ENCODE measurements at regions not wholly inside any gene's neighbourhood (a gene's known extent, or its start where the extent isn't known, plus 50 kb on each side); places are given as distances from the start of the nearest gene placed in this dataset.

DNA sequence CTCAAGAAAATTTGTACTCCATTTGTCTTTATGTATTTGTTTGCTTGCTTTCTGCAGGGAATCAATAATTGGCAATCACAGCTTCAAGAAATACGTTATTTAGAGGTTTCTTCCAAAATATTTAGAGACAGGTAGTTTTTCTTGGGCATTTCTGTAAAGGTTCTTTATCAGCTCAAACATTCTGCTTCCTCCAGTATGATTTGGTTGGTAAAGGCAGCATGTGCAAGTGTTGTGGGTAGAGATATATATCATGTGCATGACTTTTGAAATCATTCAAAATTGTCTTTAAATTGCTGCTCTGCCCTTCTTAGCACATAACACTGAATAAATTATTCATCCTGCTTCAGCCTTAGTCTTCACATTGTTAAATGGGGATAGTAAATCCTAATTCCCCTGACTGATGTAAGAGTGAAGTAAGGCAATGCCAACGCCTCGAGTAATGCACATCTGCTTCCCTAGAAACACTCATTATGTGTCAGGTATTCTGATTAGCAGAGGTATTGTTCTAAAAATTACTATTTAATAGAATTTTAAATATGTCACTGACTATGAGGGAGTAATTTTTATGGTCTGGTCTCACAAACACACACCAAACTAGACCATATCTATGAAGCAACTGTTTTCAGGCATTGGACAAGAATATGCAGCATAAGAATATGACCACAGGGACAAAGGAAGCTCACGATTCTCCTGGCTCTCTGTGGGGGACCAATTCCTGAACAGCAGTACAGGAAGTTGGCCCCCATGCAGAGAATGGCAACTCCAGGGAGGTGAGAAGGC lies 77.3 kb upstream of the AKR1E2 start:
- H3K9me3 Mint-ChIP-seq (ENCODE audit: low read depth) = no peaks in the 10 kb centered on the region
- H3K36me3 Mint-ChIP-seq = no peaks in the 10 kb centered on the region
- no peaks in the 10 kb centered on the region for H3K4me1 Mint-ChIP-seq (ENCODE audit: low read depth)
- no peak overlapping the region for H3K4me3 Mint-ChIP-seq
- H3K27me3 Mint-ChIP-seq = peaks cover 23% of the 10 kb centered on the region
- no peak overlapping the region for H3K27ac Mint-ChIP-seq

- Mint-ChIP-seq H3K9me3 (ENCODE audit: low read depth) (no peaks in the 10 kb centered on the region), H3K27me3 (peaks cover 22% of the 10 kb centered on the region), H3K4me3 (no peak overlapping the region), H3K36me3 (no peaks in the 10 kb centered on the region), H3K4me1 (ENCODE audit: low read depth) (no peaks in the 10 kb centered on the region), H3K27ac (no peak overlapping the region)
Measured at GRCh38 chr10:4742217-4742616, 83.8 kb upstream of the AKR1E2 start.

- H3K9me3 Mint-ChIP-seq (ENCODE audit: low read depth) = no peaks in the 10 kb centered on the region
Measured at GRCh38 chr10:4740471-4740870, 85.5 kb upstream of the AKR1E2 start.

GRCh38 chr10:4736608-4737007 lies 89.4 kb upstream of the AKR1E2 start:
- no peak overlapping the region for H3K4me3 Mint-ChIP-seq
- no peaks in the 10 kb centered on the region for H3K9me3 Mint-ChIP-seq (ENCODE audit: low read depth)
- H3K27ac Mint-ChIP-seq = no peak overlapping the region
- peaks cover 9% of the 10 kb centered on the region for H3K27me3 Mint-ChIP-seq
- H3K36me3 Mint-ChIP-seq = no peaks in the 10 kb centered on the region
- no peaks in the 10 kb centered on the region for H3K4me1 Mint-ChIP-seq (ENCODE audit: low read depth)

More at GRCh38 chr10:4740471-4740870, 85.5 kb upstream of the AKR1E2 start:
- Mint-ChIP-seq H3K27me3 (peaks cover 21% of the 10 kb centered on the region), H3K27ac (no peak overlapping the region), H3K4me3 (no peak overlapping the region), H3K36me3 (no peaks in the 10 kb centered on the region), H3K4me1 (ENCODE audit: low read depth) (no peaks in the 10 kb centered on the region)

GRCh38 chr10:4736183-4736582 lies 89.8 kb upstream of the AKR1E2 start:
- no peaks in the 10 kb centered on the region for H3K9me3 Mint-ChIP-seq (ENCODE audit: low read depth)
- H3K4me3 Mint-ChIP-seq = no peak overlapping the region
- H3K36me3 Mint-ChIP-seq = no peaks in the 10 kb centered on the region
- no peaks in the 10 kb centered on the region for H3K4me1 Mint-ChIP-seq (ENCODE audit: low read depth)
- no peak overlapping the region for H3K27ac Mint-ChIP-seq
- H3K27me3 Mint-ChIP-seq = peaks cover 9% of the 10 kb centered on the region

- H3K4me1 Mint-ChIP-seq (ENCODE audit: low read depth) = no peaks in the 10 kb centered on the region
- H3K4me3 Mint-ChIP-seq = no peak overlapping the region
- H3K36me3 Mint-ChIP-seq = no peaks in the 10 kb centered on the region
- H3K27ac Mint-ChIP-seq = no peak overlapping the region
- H3K27me3 Mint-ChIP-seq = peaks cover 3% of the 10 kb centered on the region
- no peaks in the 10 kb centered on the region for H3K9me3 Mint-ChIP-seq (ENCODE audit: low read depth)
Measured at GRCh38 chr10:4733843-4734224, 92.2 kb upstream of the AKR1E2 start.

DNA sequence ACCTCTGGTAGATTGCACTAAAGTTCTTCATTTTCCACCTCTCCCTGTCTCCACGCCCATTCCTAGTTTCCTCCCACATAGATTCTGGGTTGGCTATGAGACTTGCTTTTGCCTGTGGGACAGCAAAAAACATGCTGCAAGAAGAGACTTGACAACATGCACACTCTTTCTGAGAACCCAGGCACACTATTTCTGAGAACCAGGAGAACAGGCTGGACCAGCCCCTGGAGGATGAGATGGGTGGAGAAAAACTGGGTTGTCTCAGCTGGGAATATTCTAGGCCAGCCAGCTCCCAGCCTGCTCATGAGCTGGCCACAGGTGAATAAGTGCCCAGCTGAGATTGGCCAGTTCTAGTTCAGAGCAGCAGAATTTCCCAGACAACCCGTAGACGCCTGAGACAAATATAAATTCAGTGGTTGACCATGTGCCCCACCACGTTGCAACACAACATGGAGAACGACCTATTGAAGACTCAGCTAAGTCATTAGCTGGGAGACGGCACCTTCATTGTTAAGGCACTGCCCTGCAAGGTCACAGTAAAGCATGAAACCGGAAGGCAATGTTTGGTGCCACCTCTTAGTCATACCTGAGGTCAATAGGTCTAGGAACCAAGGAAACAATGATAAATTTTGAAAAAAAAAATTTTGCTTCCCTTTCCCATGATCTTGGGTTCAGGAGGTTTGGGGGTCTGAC lies 92.7 kb upstream of the AKR1E2 start:
- Mint-ChIP-seq H3K9me3 (ENCODE audit: low read depth) (no peaks in the 10 kb centered on the region), H3K4me3 (no peak overlapping the region), H3K27me3 (peaks cover 1% of the 10 kb centered on the region), H3K36me3 (no peaks in the 10 kb centered on the region), H3K27ac (no peak overlapping the region), H3K4me1 (ENCODE audit: low read depth) (no peaks in the 10 kb centered on the region)

DNA sequence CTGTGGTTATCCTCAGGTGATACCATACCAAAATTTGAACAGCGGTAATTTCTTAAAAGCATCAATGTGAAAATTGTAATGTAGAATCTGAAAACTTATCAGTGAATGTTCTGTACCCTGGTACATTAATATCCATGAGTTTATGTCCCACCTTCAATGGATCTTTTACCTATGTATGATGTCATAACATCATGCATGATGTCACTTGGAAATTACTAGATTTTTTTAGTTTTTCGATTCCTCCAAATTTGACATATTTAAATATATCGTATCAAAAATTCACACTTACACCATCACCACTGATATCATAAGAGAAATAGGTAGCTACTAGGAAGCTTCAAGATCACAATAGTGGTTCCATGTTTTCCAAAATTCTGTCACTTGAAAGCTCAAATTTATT lies 95.0 kb upstream of the AKR1E2 start:
- no peak overlapping the region for H3K4me3 Mint-ChIP-seq
- peaks cover 6% of the 10 kb centered on the region for H3K4me1 Mint-ChIP-seq (ENCODE audit: low read depth)
- H3K27ac Mint-ChIP-seq = no peak overlapping the region
- H3K36me3 Mint-ChIP-seq = no peaks in the 10 kb centered on the region
- H3K27me3 Mint-ChIP-seq = peaks cover 3% of the 10 kb centered on the region
- no peaks in the 10 kb centered on the region for H3K9me3 Mint-ChIP-seq (ENCODE audit: low read depth)

DNA sequence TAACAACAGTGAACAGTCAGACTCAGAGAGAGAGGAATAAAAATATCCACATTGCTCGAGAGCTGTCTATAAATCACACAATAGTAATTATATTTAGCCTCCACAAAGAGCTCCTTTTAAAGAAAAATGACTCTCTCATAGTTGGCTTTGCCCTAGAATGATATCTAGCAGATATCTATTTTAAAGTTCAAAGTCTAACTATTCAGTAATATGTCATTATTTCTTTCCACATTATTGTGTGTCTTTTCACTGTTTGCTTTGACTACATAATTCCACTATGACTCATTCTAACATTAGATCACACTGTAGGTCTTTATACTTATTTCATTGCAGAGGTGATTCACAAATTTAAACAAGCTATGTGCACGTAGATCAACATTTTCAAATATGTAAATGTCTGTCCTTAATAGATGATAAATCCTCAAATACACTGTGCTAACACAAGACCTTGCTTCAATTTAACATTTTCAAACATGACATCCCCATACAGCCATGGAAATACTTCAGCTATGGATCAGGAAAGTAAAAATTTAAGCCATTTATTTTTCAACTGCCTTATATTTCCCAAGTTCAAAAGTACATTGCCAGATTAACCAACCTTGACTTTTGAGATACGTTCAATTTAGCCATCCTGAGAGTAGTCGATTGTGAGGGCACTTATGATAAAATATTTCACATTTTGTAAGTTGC lies 99.9 kb upstream of the AKR1E2 start:
- Mint-ChIP-seq H3K36me3 (no peaks in the 10 kb centered on the region), H3K4me1 (ENCODE audit: low read depth) (peaks cover 7% of the 10 kb centered on the region), H3K9me3 (ENCODE audit: low read depth) (no peaks in the 10 kb centered on the region), H3K27ac (peak overlapping the region; percentile 24), H3K27me3 (peaks cover 2% of the 10 kb centered on the region), H3K4me3 (no peak overlapping the region)

- Mint-ChIP-seq H3K36me3 (no peaks in the 10 kb centered on the region), H3K4me3 (no peak overlapping the region)
Measured at GRCh38 chr10:4723860-4724259, 102.1 kb upstream of the AKR1E2 start.

DNA sequence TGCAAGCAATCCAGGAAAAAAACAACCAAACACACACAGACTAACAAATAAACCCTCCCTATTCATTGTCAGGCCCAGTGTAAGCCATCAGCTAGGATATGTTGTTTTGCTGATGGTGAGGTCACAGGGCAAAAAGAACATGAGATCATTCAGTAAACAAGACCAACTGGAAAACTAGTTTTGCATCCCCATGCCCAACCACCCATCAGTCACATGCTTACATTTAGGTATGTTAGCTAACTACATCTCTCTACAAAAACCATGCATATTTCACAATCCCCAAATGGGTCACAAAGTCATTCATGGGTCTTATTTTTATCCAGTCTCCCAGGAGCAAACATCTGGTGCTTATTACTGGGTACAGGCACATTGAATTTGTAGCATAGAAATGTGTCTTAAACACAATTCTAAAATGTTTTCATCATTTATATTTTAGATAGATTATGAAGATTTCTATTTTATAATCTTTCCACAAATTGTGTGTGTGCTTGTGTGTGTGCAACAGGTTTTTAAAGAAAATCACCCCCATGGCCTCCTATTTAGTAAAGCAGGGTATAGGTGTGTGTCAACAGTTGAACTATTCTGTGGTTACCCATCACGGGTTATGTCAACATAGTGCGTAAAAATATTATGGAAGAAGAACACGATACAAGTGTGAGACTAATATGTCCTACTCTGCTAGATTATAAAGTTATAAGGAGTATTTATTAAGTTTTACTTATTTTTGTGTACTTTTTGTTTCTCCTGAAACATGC lies 103.8 kb upstream of the AKR1E2 start:
- no peak overlapping the region for H3K4me3 Mint-ChIP-seq
- no peaks in the 10 kb centered on the region for H3K36me3 Mint-ChIP-seq
- peaks cover 8% of the 10 kb centered on the region for H3K27me3 Mint-ChIP-seq

More at GRCh38 chr10:4723860-4724259, 102.1 kb upstream of the AKR1E2 start:
- Mint-ChIP-seq H3K9me3 (ENCODE audit: low read depth) (no peaks in the 10 kb centered on the region), H3K27me3 (peaks cover 10% of the 10 kb centered on the region), H3K27ac (no peak overlapping the region), H3K4me1 (ENCODE audit: low read depth) (peaks cover 7% of the 10 kb centered on the region)

DNA sequence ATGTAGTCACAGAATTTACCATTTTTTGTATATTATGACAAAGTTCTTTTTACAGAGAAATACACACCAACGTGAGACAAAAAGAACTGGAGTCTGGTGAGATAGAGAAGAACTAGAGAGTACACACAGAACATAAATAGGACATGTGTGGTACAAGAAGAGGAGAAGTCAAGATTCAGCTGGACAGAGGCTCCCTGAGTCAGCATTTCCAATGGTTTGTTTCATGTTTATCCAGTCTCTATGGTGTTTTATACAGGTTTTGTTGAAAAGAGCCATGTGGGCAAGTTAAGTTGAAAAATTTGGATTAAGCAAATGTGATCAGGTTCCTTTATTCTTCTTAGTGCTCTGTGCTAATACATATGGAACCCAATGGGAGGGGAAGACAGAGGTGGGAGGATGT lies 105.5 kb upstream of the AKR1E2 start:
- H3K9me3 Mint-ChIP-seq (ENCODE audit: low read depth) = no peaks in the 10 kb centered on the region
- H3K4me3 Mint-ChIP-seq = no peak overlapping the region
- peaks cover 10% of the 10 kb centered on the region for H3K27me3 Mint-ChIP-seq
- H3K27ac Mint-ChIP-seq = no peak overlapping the region
- peaks cover 1% of the 10 kb centered on the region for H3K4me1 Mint-ChIP-seq (ENCODE audit: low read depth)
- no peaks in the 10 kb centered on the region for H3K36me3 Mint-ChIP-seq

More for the DNA sequence above, 103.8 kb upstream of the AKR1E2 start:
- H3K4me1 Mint-ChIP-seq (ENCODE audit: low read depth) = peaks cover 5% of the 10 kb centered on the region
- no peak overlapping the region for H3K27ac Mint-ChIP-seq
- H3K9me3 Mint-ChIP-seq (ENCODE audit: low read depth) = no peaks in the 10 kb centered on the region

- H3K27me3 Mint-ChIP-seq = peaks cover 14% of the 10 kb centered on the region
- H3K4me3 Mint-ChIP-seq = no peak overlapping the region
- H3K4me1 Mint-ChIP-seq (ENCODE audit: low read depth) = peaks cover 1% of the 10 kb centered on the region
- H3K9me3 Mint-ChIP-seq (ENCODE audit: low read depth) = no peaks in the 10 kb centered on the region
- H3K36me3 Mint-ChIP-seq = no peaks in the 10 kb centered on the region
- H3K27ac Mint-ChIP-seq = no peak overlapping the region
Measured at GRCh38 chr10:4719671-4720070, 106.3 kb upstream of the AKR1E2 start.

GRCh38 chr10:4719036-4719435 lies 107.0 kb upstream of the AKR1E2 start:
- no peaks in the 10 kb centered on the region for H3K9me3 Mint-ChIP-seq (ENCODE audit: low read depth)

DNA sequence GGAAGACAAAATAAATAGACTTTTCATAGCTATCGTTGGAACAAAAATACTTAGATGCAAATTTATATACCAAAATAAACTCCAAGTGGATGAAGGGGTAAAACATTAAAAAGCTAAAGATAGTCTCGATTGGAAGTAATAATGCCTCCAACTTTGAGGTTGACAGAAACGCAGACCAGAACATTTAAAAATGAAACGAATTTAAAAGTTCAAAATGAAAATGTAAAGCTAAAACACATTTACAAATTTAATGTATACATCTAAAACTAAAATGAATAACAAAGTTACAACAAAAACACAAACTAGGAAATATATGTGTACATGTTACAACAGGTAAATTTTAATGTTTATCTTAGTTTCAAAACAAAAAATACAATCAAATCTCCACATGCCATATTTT lies 107.5 kb upstream of the AKR1E2 start:
- peaks cover 16% of the 10 kb centered on the region for H3K27me3 Mint-ChIP-seq
- no peak overlapping the region for H3K27ac Mint-ChIP-seq
- no peaks in the 10 kb centered on the region for H3K9me3 Mint-ChIP-seq (ENCODE audit: low read depth)
- H3K4me3 Mint-ChIP-seq = no peak overlapping the region
- peaks cover 1% of the 10 kb centered on the region for H3K4me1 Mint-ChIP-seq (ENCODE audit: low read depth)
- no peaks in the 10 kb centered on the region for H3K36me3 Mint-ChIP-seq

More at GRCh38 chr10:4719036-4719435, 107.0 kb upstream of the AKR1E2 start:
- H3K4me3 Mint-ChIP-seq = no peak overlapping the region
- peaks cover 16% of the 10 kb centered on the region for H3K27me3 Mint-ChIP-seq
- peaks cover 1% of the 10 kb centered on the region for H3K4me1 Mint-ChIP-seq (ENCODE audit: low read depth)
- H3K27ac Mint-ChIP-seq = no peak overlapping the region
- no peaks in the 10 kb centered on the region for H3K36me3 Mint-ChIP-seq

Data from activated naive CD8-positive, alpha-beta T cell (primary cell).